Endothelial cell (in vitro differentiated cells): ENCODE measurements at regions not wholly inside any gene's neighbourhood (a gene's known extent, or its start where the extent isn't known, plus 50 kb on each side); places are given as distances from the start of the nearest gene placed in this dataset.

ENCODE experiments used
- DNase-seq: peaks from one replicate; pipeline ENCODE4 v3.0.0; 2021; ENCODE audit warnings: low spot score
- H3K27ac Mint-ChIP-seq: one replicate; pipeline ENCODE4 v1.8.0; 2021; ENCODE audit warnings: mixed read lengths, inconsistent platforms; ENCODE audit not compliant: unreplicated experiment
- H3K27me3 Mint-ChIP-seq: one replicate; pipeline ENCODE4 v1.8.0; 2021; ENCODE audit warnings: mild to moderate bottlenecking, moderate library complexity, mixed read lengths, inconsistent platforms; ENCODE audit not compliant: unreplicated experiment
- H3K36me3 Mint-ChIP-seq: one replicate; pipeline ENCODE4 v1.8.0; 2021; ENCODE audit warnings: mild to moderate bottlenecking, low read depth, mixed read lengths, inconsistent platforms; ENCODE audit not compliant: unreplicated experiment
- H3K4me1 Mint-ChIP-seq: one replicate; pipeline ENCODE4 v1.8.0; 2021; ENCODE audit warnings: mild to moderate bottlenecking, mixed read lengths, inconsistent platforms; ENCODE audit not compliant: unreplicated experiment
- H3K4me3 Mint-ChIP-seq: one replicate; pipeline ENCODE4 v1.8.0; 2021; ENCODE audit warnings: mild to moderate bottlenecking, mixed read lengths, inconsistent platforms; ENCODE audit not compliant: unreplicated experiment
- H3K9me3 Mint-ChIP-seq: one replicate; pipeline ENCODE4 v1.8.0; 2021; ENCODE audit warnings: mixed read lengths, inconsistent platforms; ENCODE audit not compliant: unreplicated experiment
- CTCF ChIP-seq: fragments of 200-600 bp; sonication (generic); IDR thresholded peaks from one replicate; pipeline ENCODE4 v1.5.0; 2021; ENCODE audit warnings: antibody characterized with exemption; ENCODE audit not compliant: unreplicated experiment

- no peak for DNase-seq
- no peak overlapping the region for H3K4me3 Mint-ChIP-seq
- H3K4me1 Mint-ChIP-seq = no peaks in the 10 kb centered on the region
- no peaks in the 10 kb centered on the region for H3K36me3 Mint-ChIP-seq
- TF ChIP-seq CTCF = no peak
- H3K9me3 Mint-ChIP-seq = no peaks in the 10 kb centered on the region
- no peaks in the 10 kb centered on the region for H3K27me3 Mint-ChIP-seq
- H3K27ac Mint-ChIP-seq = no peak overlapping the region
These were observed 86.3 kb upstream of the FERMT1 start for GRCh38 chr20:6209093-6209492.

- Mint-ChIP-seq H3K27me3 (no peaks in the 10 kb centered on the region), H3K9me3 (no peaks in the 10 kb centered on the region), H3K4me3 (no peak overlapping the region), H3K27ac (no peak overlapping the region), H3K4me1 (no peaks in the 10 kb centered on the region), H3K36me3 (no peaks in the 10 kb centered on the region)
- DNase-seq = no peak
- no peak for TF ChIP-seq CTCF
These were observed 77.3 kb upstream of the FERMT1 start for GRCh38 chr20:6200092-6200491.

DNA sequence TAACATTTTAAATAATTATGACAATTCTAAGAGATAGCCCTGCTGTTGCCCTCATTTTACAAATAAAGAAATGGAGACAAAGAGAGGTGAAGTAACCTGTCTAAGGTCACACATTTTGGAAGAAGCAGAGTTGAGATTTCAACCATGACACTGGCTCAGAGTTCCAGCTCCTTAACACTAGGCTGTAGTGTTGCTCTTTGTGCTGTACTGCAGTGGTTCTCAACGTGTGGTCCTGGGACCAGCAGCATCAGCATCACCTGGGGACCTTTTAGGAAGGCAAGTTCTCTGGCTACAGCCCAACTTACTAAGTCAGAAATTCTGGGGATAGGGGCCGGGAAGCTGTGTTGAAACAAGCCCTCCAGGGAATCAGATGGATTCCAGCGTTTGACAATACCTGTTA lies 62.4 kb upstream of the FERMT1 start:
- no peaks in the 10 kb centered on the region for H3K36me3 Mint-ChIP-seq
- TF ChIP-seq CTCF = no peak
- no peaks in the 10 kb centered on the region for H3K9me3 Mint-ChIP-seq
- no peak for DNase-seq
- H3K4me1 Mint-ChIP-seq = no peaks in the 10 kb centered on the region
- no peak overlapping the region for H3K27ac Mint-ChIP-seq
- no peak overlapping the region for H3K4me3 Mint-ChIP-seq
- no peaks in the 10 kb centered on the region for H3K27me3 Mint-ChIP-seq

DNA sequence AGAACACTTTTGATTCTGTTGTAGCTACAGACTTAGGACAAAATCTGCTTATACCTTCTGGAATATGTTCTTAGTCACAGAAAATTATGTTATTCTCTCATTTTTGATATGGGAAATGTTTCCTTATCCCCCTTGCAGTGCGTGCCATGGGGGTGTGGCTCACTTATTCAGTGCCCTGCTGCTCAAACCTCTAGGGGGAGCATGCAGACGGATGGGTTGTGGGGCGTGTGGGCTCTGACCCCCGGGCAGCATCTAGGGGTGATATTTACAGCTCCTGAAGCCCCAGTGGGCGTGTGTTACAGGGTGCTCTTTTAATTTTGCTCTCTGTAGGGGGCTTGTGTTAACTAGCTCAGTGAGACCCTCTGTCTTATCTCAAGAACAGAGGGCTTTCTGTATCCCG lies 61.3 kb upstream of the FERMT1 start:
- H3K4me1 Mint-ChIP-seq = no peaks in the 10 kb centered on the region
- H3K36me3 Mint-ChIP-seq = no peaks in the 10 kb centered on the region
- TF ChIP-seq CTCF = no peak
- no peak overlapping the region for H3K27ac Mint-ChIP-seq
- no peaks in the 10 kb centered on the region for H3K27me3 Mint-ChIP-seq
- no peak overlapping the region for H3K4me3 Mint-ChIP-seq
- H3K9me3 Mint-ChIP-seq = no peaks in the 10 kb centered on the region
- no peak for DNase-seq

- no peak for DNase-seq
- H3K9me3 Mint-ChIP-seq = no peaks in the 10 kb centered on the region
- H3K27me3 Mint-ChIP-seq = no peaks in the 10 kb centered on the region
- no peak for TF ChIP-seq CTCF
- no peak overlapping the region for H3K4me3 Mint-ChIP-seq
- H3K27ac Mint-ChIP-seq = no peak overlapping the region
- H3K4me1 Mint-ChIP-seq = no peaks in the 10 kb centered on the region
- H3K36me3 Mint-ChIP-seq = no peaks in the 10 kb centered on the region
These were observed 57.7 kb upstream of the FERMT1 start for GRCh38 chr20:6180531-6180930.
